Tibial nerve (tissue), 4 donors: ENCODE measurements at regions not wholly inside any gene's neighbourhood (a gene's known extent, or its start where the extent isn't known, plus 50 kb on each side); places are given as distances from the start of the nearest gene placed in this dataset.

Experiments used
- DNase-seq, 2 donors: peaks; one replicate each; pipeline ENCODE4 v3.0.0-alpha.2; 2019; ENCODE audit warnings: low spot score in 2 of 2
- H3K27ac ChIP-seq, 4 donors: fragments of 200-600 bp; sonication (generic) in 3 of 4; one replicate each; pipeline ENCODE4 v1.5.1; 2017 to 2019; ENCODE audit warnings: mild to moderate bottlenecking in 1 of 4
- H3K27me3 ChIP-seq, 2 donors: fragments of 200-600 bp; sonication (generic) in 1 of 2; one replicate each; pipeline versions ENCODE4 v1.5.1 to v1.6.0; 2017 to 2019
- H3K36me3 ChIP-seq, 3 donors: fragments of 200-600 bp; sonication (generic); one replicate each; pipeline ENCODE4 v1.5.1; 2018 to 2019
- H3K4me1 ChIP-seq, 4 donors: fragments of 200-600 bp; sonication (generic) in 3 of 4; one replicate each; pipeline ENCODE4 v1.5.1; 2017 to 2019
- H3K4me3 ChIP-seq, 4 donors: fragments of 200-600 bp; sonication (generic) in 3 of 4; one replicate each; pipeline ENCODE4 v1.5.1; 2017 to 2019; ENCODE audit warnings: mild to moderate bottlenecking in 1 of 4, moderate library complexity in 1 of 4
- H3K9me3 ChIP-seq, 4 donors: fragments of 200-600 bp; sonication (generic) in 3 of 4; one replicate each; pipeline ENCODE4 v1.5.1; 2017 to 2019
- CTCF ChIP-seq, 5 experiments: fragments of 200-600 bp in 3 of 5; fragments of 450-650 bp in 2 of 5; sonication (generic) in 3 of 5; IDR thresholded peaks; one replicate each; pipeline ENCODE4 v1.5.1; 2016 to 2019; ENCODE audit warnings: antibody characterized with exemption in 5 of 5, mild to moderate bottlenecking in 3 of 5, moderate library complexity in 2 of 5
- EP300 ChIP-seq, 2 donors: sonication (generic); formaldehyde crosslinking; IDR thresholded peaks; one replicate each; pipeline ENCODE4 v1.6.1; 2017; ENCODE audit warnings: antibody characterized with exemption in 2 of 2, mild to moderate bottlenecking in 1 of 2
- POLR2A ChIP-seq, 2 donors: fragments of 450-650 bp; IDR thresholded peaks; one replicate each; pipeline ENCODE4 v1.6.1; 2017; ENCODE audit warnings: antibody characterized with exemption in 2 of 2, mild to moderate bottlenecking in 2 of 2, moderate library complexity in 2 of 2
- WGBS, 2 donors: methylation state at CpG; one replicate each; pipeline ENCODE4 v1.1.5; 2018; 5-methylcytosine and 5-hydroxymethylcytosine counted together

DNA sequence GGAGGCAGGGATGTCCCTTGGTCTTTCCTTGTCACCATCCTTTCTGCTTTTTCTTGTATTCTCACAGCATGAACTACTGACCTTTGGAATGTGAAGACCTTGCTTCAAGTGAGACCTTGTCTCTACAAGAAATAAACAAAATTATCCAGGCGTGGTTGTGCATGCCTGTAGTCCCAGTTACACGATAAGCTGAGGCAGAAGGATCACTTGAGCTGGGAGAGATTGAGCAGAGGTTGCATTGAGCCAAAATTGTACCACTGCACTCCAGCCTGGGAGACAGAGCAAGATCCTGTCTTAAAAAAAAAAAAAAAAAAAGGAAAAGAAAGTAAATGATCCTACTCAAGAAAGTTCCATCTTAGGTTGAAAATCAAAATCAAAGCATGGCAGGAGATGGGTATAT lies 173.7 kb downstream of the IRS1 start:
- H3K4me1 ChIP-seq: no peaks in the 10 kb centered on the region
- TF ChIP-seq EP300 (IDR thresholded peaks at IDR 0.05) (no peak), CTCF (IDR thresholded peaks at IDR 0.05) (no peak), POLR2A (IDR thresholded peaks at IDR 0.05) (no peak)
- H3K4me3 ChIP-seq: no peak overlapping the region
- DNase-seq: no peak
- H3K36me3 ChIP-seq: no peaks in the 10 kb centered on the region
- no peaks in the 10 kb centered on the region for H3K9me3 ChIP-seq
- H3K27me3 ChIP-seq: no peaks in the 10 kb centered on the region
- H3K27ac ChIP-seq: no peak overlapping the region
- WGBS, 2 donors: 86 to 89% methylated on average over 2 of the region's 2 CpGs

- no peaks in the 10 kb centered on the region for H3K27me3 ChIP-seq
- TF ChIP-seq EP300 (IDR thresholded peaks at IDR 0.05) (no peak), CTCF (IDR thresholded peaks at IDR 0.05) (no peak), POLR2A (IDR thresholded peaks at IDR 0.05) (no peak)
- H3K4me3 ChIP-seq: no peak overlapping the region
- H3K27ac ChIP-seq: no peak overlapping the region
- H3K4me1 ChIP-seq: no peaks in the 10 kb centered on the region
- 68 to 78% methylated on average over 13 of the region's 13 CpGs for WGBS, 2 donors
- no peaks in the 10 kb centered on the region for H3K9me3 ChIP-seq
- DNase-seq: no peak
- H3K36me3 ChIP-seq: no peaks in the 10 kb centered on the region
Observed at GRCh38 chr2:226623587-226624368, 175.8 kb downstream of the IRS1 start.

GRCh38 chr2:226622484-226622883 lies 177.1 kb downstream of the IRS1 start:
- no peak for DNase-seq
- TF ChIP-seq EP300 (IDR thresholded peaks at IDR 0.05) (no peak), CTCF (IDR thresholded peaks at IDR 0.05) (no peak), POLR2A (IDR thresholded peaks at IDR 0.05) (no peak)
- Histone ChIP-seq H3K4me3 (no peak overlapping the region), H3K36me3 (no peaks in the 10 kb centered on the region), H3K27me3 (no peaks in the 10 kb centered on the region), H3K27ac (no peak overlapping the region), H3K9me3 (no peaks in the 10 kb centered on the region), H3K4me1 (no peaks in the 10 kb centered on the region)
- WGBS, 2 donors: 83 to 95% methylated on average over 2 of the region's 2 CpGs

GRCh38 chr2:226620176-226620575 lies 179.4 kb downstream of the IRS1 start:
- 91 to 94% methylated on average over 3 of the region's 3 CpGs for WGBS, 2 donors
- no peak for DNase-seq
- Histone ChIP-seq H3K4me1 (no peaks in the 10 kb centered on the region), H3K27ac (no peak overlapping the region), H3K36me3 (no peaks in the 10 kb centered on the region), H3K9me3 (no peaks in the 10 kb centered on the region), H3K4me3 (no peak overlapping the region), H3K27me3 (no peaks in the 10 kb centered on the region)
- TF ChIP-seq POLR2A (IDR thresholded peaks at IDR 0.05) (no peak), CTCF (IDR thresholded peaks at IDR 0.05) (no peak), EP300 (IDR thresholded peaks at IDR 0.05) (no peak)

GRCh38 chr2:226619707-226620106 lies 179.9 kb downstream of the IRS1 start:
- H3K27me3 ChIP-seq: no peaks in the 10 kb centered on the region
- H3K36me3 ChIP-seq: no peaks in the 10 kb centered on the region
- WGBS, 2 donors: 94 to 97% methylated on average over 3 of the region's 3 CpGs
- H3K27ac ChIP-seq: no peak overlapping the region
- TF ChIP-seq POLR2A (IDR thresholded peaks at IDR 0.05) (no peak), EP300 (IDR thresholded peaks at IDR 0.05) (no peak), CTCF (IDR thresholded peaks at IDR 0.05) (no peak)
- no peaks in the 10 kb centered on the region for H3K9me3 ChIP-seq
- H3K4me3 ChIP-seq: no peak overlapping the region
- DNase-seq: no peak
- no peaks in the 10 kb centered on the region for H3K4me1 ChIP-seq
